ENCODE measurements at regions not wholly inside any gene's neighbourhood (a gene's known extent, or its start where the extent isn't known, plus 50 kb on each side); places are given as distances from the start of the nearest gene placed in this dataset.

DNA sequence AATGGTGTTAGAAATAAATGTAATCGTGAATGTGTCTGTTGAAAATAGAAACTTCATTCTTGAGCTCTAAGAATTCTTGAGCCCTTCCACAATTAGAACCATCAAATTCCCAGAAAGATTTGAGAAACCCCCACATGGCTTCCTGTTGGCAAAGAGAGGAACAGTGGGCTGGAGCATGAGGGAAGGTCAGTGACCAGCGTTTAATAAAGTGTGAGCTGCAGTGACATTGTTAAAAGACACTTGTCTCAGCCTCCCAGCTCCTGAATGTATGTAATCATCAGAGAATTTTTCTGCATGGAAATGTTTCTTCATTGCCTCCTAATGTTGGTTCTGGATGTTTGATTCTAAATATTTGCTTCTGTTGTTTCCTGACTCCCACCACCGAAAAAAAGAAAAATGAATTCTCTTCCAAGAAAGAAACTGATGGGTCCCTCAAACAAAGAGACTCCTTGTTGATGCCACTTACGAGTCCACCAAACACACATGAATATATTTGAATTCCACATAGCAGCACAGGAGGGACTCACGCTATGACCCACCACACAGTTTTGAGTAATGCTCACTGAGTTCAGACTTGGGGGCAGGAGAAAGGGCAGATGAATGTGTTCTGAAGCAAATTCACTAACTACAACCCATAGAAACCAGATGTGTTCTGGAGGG is 225.1 kb upstream of the KLHL29 start:
- DNase-seq = no peak
- intact Hi-C loops (cut with DNase I) = no loop called here
- Histone ChIP-seq H3K27ac (no peak overlapping the region), H3K4me1 (ENCODE audit: insufficient read depth) (no peaks in the 10 kb centered on the region), H3K27me3 (no peaks in the 10 kb centered on the region), H3K36me3 (no peaks in the 10 kb centered on the region), H3K4me3 (no peak overlapping the region), H3K9me3 (no peaks in the 10 kb centered on the region)
- TF ChIP-seq EP300 (IDR thresholded peaks at IDR 0.05) (no peak), POLR2A (IDR thresholded peaks at IDR 0.05) (no peak)
- TF ChIP-seq, protein P1, sequence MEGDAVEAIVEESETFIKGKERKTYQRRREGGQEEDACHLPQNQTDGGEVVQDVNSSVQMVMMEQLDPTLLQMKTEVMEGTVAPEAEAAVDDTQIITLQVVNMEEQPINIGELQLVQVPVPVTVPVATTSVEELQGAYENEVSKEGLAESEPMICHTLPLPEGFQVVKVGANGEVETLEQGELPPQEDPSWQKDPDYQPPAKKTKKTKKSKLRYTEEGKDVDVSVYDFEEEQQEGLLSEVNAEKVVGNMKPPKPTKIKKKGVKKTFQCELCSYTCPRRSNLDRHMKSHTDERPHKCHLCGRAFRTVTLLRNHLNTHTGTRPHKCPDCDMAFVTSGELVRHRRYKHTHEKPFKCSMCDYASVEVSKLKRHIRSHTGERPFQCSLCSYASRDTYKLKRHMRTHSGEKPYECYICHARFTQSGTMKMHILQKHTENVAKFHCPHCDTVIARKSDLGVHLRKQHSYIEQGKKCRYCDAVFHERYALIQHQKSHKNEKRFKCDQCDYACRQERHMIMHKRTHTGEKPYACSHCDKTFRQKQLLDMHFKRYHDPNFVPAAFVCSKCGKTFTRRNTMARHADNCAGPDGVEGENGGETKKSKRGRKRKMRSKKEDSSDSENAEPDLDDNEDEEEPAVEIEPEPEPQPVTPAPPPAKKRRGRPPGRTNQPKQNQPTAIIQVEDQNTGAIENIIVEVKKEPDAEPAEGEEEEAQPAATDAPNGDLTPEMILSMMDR (IDR thresholded peaks at IDR 0.05) = no peak
- WGBS, 3 donors = 45 to 54% (median 51%) methylated on average over 5 of the region's 5 CpGs

DNA sequence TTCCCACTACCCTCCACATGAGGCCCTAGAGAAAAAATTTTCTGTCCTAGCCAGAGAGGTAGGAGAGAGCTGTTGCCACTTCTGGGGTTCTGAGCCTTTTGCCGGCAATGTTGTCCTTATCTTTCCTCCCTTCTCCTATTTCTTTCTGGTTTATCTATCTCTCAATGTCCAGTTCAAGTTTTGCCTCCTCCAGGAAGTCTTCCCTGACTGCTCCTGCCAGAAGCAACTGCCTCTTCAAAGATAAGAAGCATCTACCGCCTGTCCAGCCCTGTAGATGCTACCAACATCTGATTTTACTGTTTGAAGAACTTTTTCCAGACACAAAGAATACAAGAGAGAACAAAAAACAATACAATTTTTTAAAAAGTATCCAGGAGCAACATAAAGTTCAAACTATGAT is 220.8 kb upstream of the KLHL29 start:
- no peak overlapping the region for H3K4me3 ChIP-seq
- TF ChIP-seq, protein P1 (IDR thresholded peaks at IDR 0.05) = no peak
- TF ChIP-seq POLR2A (IDR thresholded peaks at IDR 0.05) (no peak), EP300 (IDR thresholded peaks at IDR 0.05) (no peak)
- no peaks in the 10 kb centered on the region for H3K27me3 ChIP-seq
- WGBS, 3 donors = 62 to 86% (median 67%) methylated on average over 2 of the region's 2 CpGs
- intact Hi-C loops (cut with DNase I) = no loop called here
- DNase-seq = no peak
- no peak overlapping the region for H3K27ac ChIP-seq
- H3K9me3 ChIP-seq = no peaks in the 10 kb centered on the region
- H3K36me3 ChIP-seq = no peaks in the 10 kb centered on the region
- no peaks in the 10 kb centered on the region for H3K4me1 ChIP-seq (ENCODE audit: insufficient read depth)

DNA sequence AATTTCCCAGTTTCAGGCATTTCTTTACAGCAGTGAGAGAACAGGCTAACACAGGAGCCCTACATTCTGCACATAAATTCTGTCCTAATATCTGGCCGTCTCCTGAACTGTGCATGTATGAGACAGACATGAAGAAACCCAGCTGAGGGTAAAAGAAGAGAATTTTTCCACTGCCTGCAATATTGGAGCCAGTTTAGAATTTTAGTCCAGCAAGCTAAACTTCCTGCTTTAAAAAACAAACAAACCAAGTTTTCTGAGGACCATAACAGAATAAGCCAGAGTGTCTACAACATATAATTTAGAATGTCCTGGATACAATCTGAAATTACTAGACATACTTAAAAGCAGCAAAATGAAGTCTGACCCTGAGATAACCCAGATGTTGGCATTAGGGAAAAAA is 215.1 kb upstream of the KLHL29 start:
- intact Hi-C loops (cut with DNase I) = no loop called here
- Histone ChIP-seq H3K4me3 (no peak overlapping the region), H3K9me3 (no peaks in the 10 kb centered on the region), H3K27me3 (no peaks in the 10 kb centered on the region), H3K27ac (no peak overlapping the region), H3K4me1 (ENCODE audit: insufficient read depth) (no peaks in the 10 kb centered on the region), H3K36me3 (no peaks in the 10 kb centered on the region)
- WGBS, 3 donors = 0 to 10% (median 5%) methylated on average over 1 of the region's 1 CpG
- TF ChIP-seq EP300 (IDR thresholded peaks at IDR 0.05) (no peak), POLR2A (IDR thresholded peaks at IDR 0.05) (no peak)
- TF ChIP-seq, protein P1 (IDR thresholded peaks at IDR 0.05) = no peak
- no peak for DNase-seq

DNA sequence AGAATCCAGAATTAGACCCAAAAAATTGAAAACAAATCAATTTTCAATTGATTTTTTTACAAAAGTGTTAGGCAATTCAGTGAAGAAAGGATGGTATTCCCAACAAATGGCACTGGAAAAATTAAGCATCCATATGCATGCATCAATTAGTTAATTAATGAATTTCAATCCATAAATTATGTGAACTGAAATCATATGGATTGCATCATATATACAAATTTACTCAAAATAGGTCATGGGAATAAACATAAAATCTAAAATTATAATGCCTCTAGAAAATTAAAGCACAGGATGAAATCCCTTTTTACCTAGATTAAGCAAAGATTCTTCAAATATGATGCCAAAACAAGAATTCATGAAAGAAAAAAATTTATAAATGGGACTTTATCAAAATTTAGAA is 213.9 kb upstream of the KLHL29 start:
- DNase-seq = no peak
- Histone ChIP-seq H3K4me1 (ENCODE audit: insufficient read depth) (no peaks in the 10 kb centered on the region), H3K27ac (no peak overlapping the region), H3K27me3 (no peaks in the 10 kb centered on the region), H3K36me3 (no peaks in the 10 kb centered on the region), H3K4me3 (no peak overlapping the region), H3K9me3 (no peaks in the 10 kb centered on the region)
- intact Hi-C loops (cut with DNase I) = no loop called here
- no peak for TF ChIP-seq POLR2A (IDR thresholded peaks at IDR 0.05)
- TF ChIP-seq EP300 (IDR thresholded peaks at IDR 0.05) = no peak
- TF ChIP-seq, protein P1 (IDR thresholded peaks at IDR 0.05) = no peak

Data from ovary (tissue), 7 donors.